ENCODE measurements at regions not wholly inside any gene's neighbourhood (a gene's known extent, or its start where the extent isn't known, plus 50 kb on each side); places are given as distances from the start of the nearest gene placed in this dataset.

- no peak for DNase-seq
Observed at GRCh38 chr12:105761075-105761474, 377.7 kb downstream of the NUAK1 start.

- no peak for DNase-seq
Observed at GRCh38 chr12:105764216-105764835, 374.4 kb downstream of the NUAK1 start.

- no peak for DNase-seq
Observed at GRCh38 chr12:105765053-105766014, 373.4 kb downstream of the NUAK1 start.

- no peak for DNase-seq
Observed at GRCh38 chr12:105766029-105766428, 372.7 kb downstream of the NUAK1 start.

- DNase-seq: no peak
Observed at GRCh38 chr12:105769486-105769885, 369.3 kb downstream of the NUAK1 start.

GRCh38 chr12:105773471-105773870 lies 365.3 kb downstream of the NUAK1 start:
- DNase-seq: no peak

- no peak for DNase-seq
Observed at GRCh38 chr12:105774037-105774436, 364.7 kb downstream of the NUAK1 start.

- DNase-seq: no peak
Observed at GRCh38 chr12:105775343-105775742, 363.4 kb downstream of the NUAK1 start.

- DNase-seq: no peak
Observed at GRCh38 chr12:105783983-105784947, 354.5 kb downstream of the NUAK1 start.

GRCh38 chr12:105793421-105793820 lies 345.3 kb downstream of the NUAK1 start:
- no peak for DNase-seq

- DNase-seq: no peak
Observed at GRCh38 chr12:105798256-105798845, 340.4 kb downstream of the NUAK1 start.

GRCh38 chr12:105799103-105799502 lies 339.7 kb downstream of the NUAK1 start:
- DNase-seq: no peak

- DNase-seq: no peak
Observed at GRCh38 chr12:105801351-105801750, 337.4 kb downstream of the NUAK1 start.

- no peak for DNase-seq
Observed at GRCh38 chr12:105803292-105803691, 335.5 kb downstream of the NUAK1 start.

- DNase-seq: no peak
Observed at GRCh38 chr12:105804591-105805265, 334.0 kb downstream of the NUAK1 start.

GRCh38 chr12:105805730-105806399 lies 332.9 kb downstream of the NUAK1 start:
- DNase-seq: no peak

- DNase-seq: no peak
Observed at GRCh38 chr12:105806400-105806770, 332.4 kb downstream of the NUAK1 start.

GRCh38 chr12:105812366-105812765 lies 326.4 kb downstream of the NUAK1 start:
- DNase-seq: no peak

GRCh38 chr12:105813201-105813600 lies 325.6 kb downstream of the NUAK1 start:
- DNase-seq: no peak

GRCh38 chr12:105814283-105814682 lies 324.5 kb downstream of the NUAK1 start:
- DNase-seq: peak; percentile 95

- DNase-seq: no peak
Observed at GRCh38 chr12:105819549-105819948, 319.2 kb downstream of the NUAK1 start.
